ENCODE measurements at regions not wholly inside any gene's neighbourhood (a gene's known extent, or its start where the extent isn't known, plus 50 kb on each side); places are given as distances from the start of the nearest gene placed in this dataset.

- no peak overlapping the region for H3K4me3 ChIP-seq (ENCODE audit: low read depth, low read length)
- no peak for TF ChIP-seq CTCF (IDR thresholded peaks at IDR 0.05; ENCODE audit: control insufficient read depth, extremely low read depth, insufficient read depth)
- no peak for DNase-seq (ENCODE audit: low read depth)
Measured at GRCh38 chr7:109266610-109267009, 696.9 kb downstream of the DNAJB9 start.

GRCh38 chr7:109276348-109276747 lies 706.7 kb downstream of the DNAJB9 start:
- H3K4me3 ChIP-seq (ENCODE audit: low read depth, low read length): no peak overlapping the region
- DNase-seq (ENCODE audit: low read depth): no peak
- no peak for TF ChIP-seq CTCF (IDR thresholded peaks at IDR 0.05; ENCODE audit: control insufficient read depth, extremely low read depth, insufficient read depth)

GRCh38 chr7:109282726-109283125 lies 713.1 kb downstream of the DNAJB9 start:
- H3K4me3 ChIP-seq (ENCODE audit: low read depth, low read length): no peak overlapping the region
- no peak for TF ChIP-seq CTCF (IDR thresholded peaks at IDR 0.05; ENCODE audit: control insufficient read depth, extremely low read depth, insufficient read depth)
- DNase-seq (ENCODE audit: low read depth): no peak

DNA sequence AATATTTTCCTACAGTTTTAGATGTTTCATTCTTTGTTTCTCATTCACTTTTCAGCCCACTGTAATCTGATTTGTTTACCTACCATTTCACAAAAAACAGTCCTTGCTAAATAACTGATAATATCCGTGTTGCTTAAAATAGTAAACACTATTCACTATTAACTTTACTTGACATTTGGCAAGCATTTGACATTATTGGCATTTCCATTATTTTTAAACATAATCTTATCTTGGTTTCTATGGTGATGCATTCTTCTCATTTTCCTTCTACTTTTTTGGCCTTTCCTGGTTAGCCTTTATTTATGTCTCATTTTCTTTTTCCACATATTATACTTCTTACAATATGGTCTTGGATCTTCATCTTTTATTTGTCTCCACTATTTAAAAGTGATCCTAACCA lies 715.3 kb downstream of the DNAJB9 start:
- no peak for TF ChIP-seq CTCF (IDR thresholded peaks at IDR 0.05; ENCODE audit: control insufficient read depth, extremely low read depth, insufficient read depth)
- no peak overlapping the region for H3K4me3 ChIP-seq (ENCODE audit: low read depth, low read length)
- DNase-seq (ENCODE audit: low read depth): no peak

DNA sequence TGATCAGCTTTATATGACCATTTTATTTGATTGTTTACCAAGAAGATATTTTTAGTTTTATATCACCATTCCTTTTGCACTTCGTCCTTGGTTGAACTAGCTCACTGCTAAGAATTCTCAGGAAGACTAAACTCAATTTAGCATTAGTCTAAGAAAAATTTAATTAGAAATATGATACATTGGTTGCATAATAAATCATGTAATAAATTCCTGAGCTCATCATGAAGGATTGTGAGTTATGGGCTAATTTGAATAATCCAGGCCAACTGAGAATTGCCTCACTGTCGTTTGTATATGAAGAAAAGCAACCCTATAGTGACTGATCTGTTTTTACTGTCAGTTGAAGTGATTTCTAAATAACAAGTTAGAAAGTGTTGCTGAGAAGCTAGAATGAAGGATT lies 725.5 kb downstream of the DNAJB9 start:
- no peak for DNase-seq (ENCODE audit: low read depth)
- no peak for TF ChIP-seq CTCF (IDR thresholded peaks at IDR 0.05; ENCODE audit: control insufficient read depth, extremely low read depth, insufficient read depth)
- H3K4me3 ChIP-seq (ENCODE audit: low read depth, low read length): no peak overlapping the region

GRCh38 chr7:109308816-109309215 lies 739.1 kb downstream of the DNAJB9 start:
- no peak for DNase-seq (ENCODE audit: low read depth)
- H3K4me3 ChIP-seq (ENCODE audit: low read depth, low read length): no peak overlapping the region
- no peak for TF ChIP-seq CTCF (IDR thresholded peaks at IDR 0.05; ENCODE audit: control insufficient read depth, extremely low read depth, insufficient read depth)

- no peak overlapping the region for H3K4me3 ChIP-seq (ENCODE audit: low read depth, low read length)
- no peak for DNase-seq (ENCODE audit: low read depth)
- no peak for TF ChIP-seq CTCF (IDR thresholded peaks at IDR 0.05; ENCODE audit: control insufficient read depth, extremely low read depth, insufficient read depth)
Measured at GRCh38 chr7:109309790-109310189, 740.1 kb downstream of the DNAJB9 start.
